ENCODE measurements at regions not wholly inside any gene's neighbourhood (a gene's known extent, or its start where the extent isn't known, plus 50 kb on each side); places are given as distances from the start of the nearest gene placed in this dataset.
"Not testable (repeated sequence)": the region's sequence is repeated elsewhere in the genome, so short reads cannot be mapped to it uniquely, and the experiment has no call there.

DNA sequence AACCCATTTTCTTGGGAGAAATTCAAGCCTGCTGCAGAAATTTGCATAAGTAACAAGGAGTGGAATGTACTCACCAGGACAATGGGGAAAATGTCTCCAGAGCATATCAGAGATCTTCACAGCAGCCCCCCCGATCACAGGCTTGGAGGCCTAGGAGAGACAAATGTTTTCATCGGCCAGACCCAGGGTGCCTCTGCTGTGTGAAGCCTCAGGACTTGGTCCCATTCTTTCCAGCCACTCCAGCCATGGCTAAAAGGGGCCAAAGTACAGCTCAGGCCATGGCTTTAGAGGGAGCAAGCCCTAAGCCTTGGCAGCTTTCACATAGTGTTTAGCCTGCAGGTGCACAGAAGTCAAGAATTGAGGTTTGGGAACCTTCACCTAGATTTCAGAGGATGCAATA, 1463.0 kb downstream of the HACE1 start:
- H3K4me1 ChIP-seq (ENCODE audit: control insufficient read depth in 2 of 2, insufficient read depth in 2 of 2, low read length in 1 of 2), result no peaks in the 10 kb centered on the region
- no peak overlapping the region for H3K4me3 ChIP-seq (ENCODE audit: low read depth in 1 of 2, low read length in 2 of 2)
- H3K27me3 ChIP-seq (ENCODE audit: control insufficient read depth in 1 of 2, insufficient read depth in 2 of 2, low read length in 2 of 2), result no peaks in the 10 kb centered on the region
- 84 to 97% methylated on average over 2 of the region's 2 CpGs for WGBS, 2 donors
- H3K27ac ChIP-seq (ENCODE audit: low read depth in 2 of 2, low read length in 1 of 2), result no peak overlapping the region
- no peaks in the 10 kb centered on the region for H3K36me3 ChIP-seq (ENCODE audit: control insufficient read depth in 2 of 2, insufficient read depth in 2 of 2, low read length in 1 of 2)
- no peaks in the 10 kb centered on the region for H3K9me3 ChIP-seq (ENCODE audit: control insufficient read depth in 2 of 2, insufficient read depth in 1 of 2, low read depth in 1 of 2, low read length in 1 of 2)

DNA sequence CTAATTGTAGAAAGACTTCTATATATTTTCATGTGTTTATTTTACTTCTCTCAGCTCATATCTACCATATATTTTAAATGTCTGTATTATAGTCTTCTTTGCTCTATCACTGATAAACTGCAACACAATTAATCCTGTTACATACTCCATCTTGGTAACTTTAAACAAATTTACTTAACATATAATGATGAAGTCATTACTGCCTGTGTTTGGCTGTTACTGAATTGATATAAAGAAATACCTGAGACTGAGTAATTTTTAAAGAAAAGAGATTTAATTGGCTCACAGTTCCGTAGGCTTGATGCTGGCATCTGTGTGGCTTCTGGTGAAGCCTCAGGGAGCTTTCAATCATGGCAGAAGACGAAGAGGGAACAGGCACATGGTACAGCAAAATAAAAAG, 1480.4 kb downstream of the HACE1 start:
- no peaks in the 10 kb centered on the region for H3K9me3 ChIP-seq (ENCODE audit: control insufficient read depth in 2 of 2, insufficient read depth in 1 of 2, low read depth in 1 of 2, low read length in 1 of 2)
- no peaks in the 10 kb centered on the region for H3K4me1 ChIP-seq (ENCODE audit: control insufficient read depth in 2 of 2, insufficient read depth in 2 of 2, low read length in 1 of 2)
- H3K27ac ChIP-seq (ENCODE audit: low read depth in 2 of 2, low read length in 1 of 2), result no peak overlapping the region
- H3K27me3 ChIP-seq (ENCODE audit: control insufficient read depth in 1 of 2, insufficient read depth in 2 of 2, low read length in 2 of 2), result no peaks in the 10 kb centered on the region
- no peaks in the 10 kb centered on the region for H3K36me3 ChIP-seq (ENCODE audit: control insufficient read depth in 2 of 2, insufficient read depth in 2 of 2, low read length in 1 of 2)
- 58 to 61% methylated on average over 2 of the region's 2 CpGs for WGBS, 2 donors
- H3K4me3 ChIP-seq (ENCODE audit: low read depth in 1 of 2, low read length in 2 of 2), result no peak overlapping the region

DNA sequence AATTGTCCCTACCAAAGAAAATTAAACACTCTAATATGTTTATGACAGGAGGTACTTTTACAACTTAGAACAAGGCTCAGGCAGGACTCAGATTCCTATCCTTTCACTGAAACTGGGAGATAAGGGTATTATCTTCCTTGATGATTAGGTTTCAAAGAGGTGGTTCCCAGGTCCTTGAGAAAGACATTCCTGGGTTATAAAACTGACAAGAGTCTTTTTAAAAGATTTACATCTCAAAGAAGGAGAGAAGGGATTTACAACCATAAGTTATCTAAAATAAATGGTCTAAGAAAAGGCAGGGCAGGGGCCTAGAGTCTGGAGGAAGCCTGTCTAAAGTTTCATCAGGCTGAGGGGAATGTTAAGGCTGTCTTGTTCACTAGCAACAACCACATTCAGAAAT, 1492.5 kb downstream of the HACE1 start:
- Histone ChIP-seq H3K27ac (ENCODE audit: low read depth in 2 of 2, low read length in 1 of 2) (no peak overlapping the region), H3K9me3 (ENCODE audit: control insufficient read depth in 2 of 2, insufficient read depth in 1 of 2, low read depth in 1 of 2, low read length in 1 of 2) (peaks cover 0 to 6% of the 10 kb centered on the region in 2 donors), H3K36me3 (ENCODE audit: control insufficient read depth in 2 of 2, insufficient read depth in 2 of 2, low read length in 1 of 2) (no peaks in the 10 kb centered on the region), H3K4me3 (ENCODE audit: low read depth in 1 of 2, low read length in 2 of 2) (no peak overlapping the region), H3K4me1 (ENCODE audit: control insufficient read depth in 2 of 2, insufficient read depth in 2 of 2, low read length in 1 of 2) (no peaks in the 10 kb centered on the region), H3K27me3 (ENCODE audit: control insufficient read depth in 1 of 2, insufficient read depth in 2 of 2, low read length in 2 of 2) (no peaks in the 10 kb centered on the region)

DNA sequence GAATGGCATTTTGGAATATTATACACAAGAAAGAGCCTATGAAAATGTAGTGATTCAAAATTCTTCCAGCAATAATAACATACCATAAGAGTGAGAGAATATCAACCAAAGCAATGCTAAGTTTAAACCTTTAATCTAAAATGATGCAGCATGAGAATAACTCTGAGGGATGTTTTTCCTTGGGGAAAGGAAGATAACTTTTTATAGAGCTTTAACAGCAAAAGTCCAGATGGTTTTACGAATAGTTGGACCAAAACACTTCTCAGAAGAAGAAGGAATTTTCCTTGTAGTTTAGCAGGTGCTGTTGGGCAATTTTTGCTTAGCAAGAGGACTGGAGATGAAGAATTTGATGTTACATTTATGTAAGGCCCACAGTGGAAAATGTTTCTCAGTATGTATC, 1503.2 kb downstream of the HACE1 start:
- Histone ChIP-seq H3K36me3 (ENCODE audit: control insufficient read depth in 2 of 2, insufficient read depth in 2 of 2, low read length in 1 of 2) (no peaks in the 10 kb centered on the region), H3K4me3 (ENCODE audit: low read depth in 1 of 2, low read length in 2 of 2) (no peak overlapping the region), H3K27ac (ENCODE audit: low read depth in 2 of 2, low read length in 1 of 2) (no peak overlapping the region), H3K9me3 (ENCODE audit: control insufficient read depth in 2 of 2, insufficient read depth in 1 of 2, low read depth in 1 of 2, low read length in 1 of 2) (peaks cover 4 to 7% of the 10 kb centered on the region in 2 donors), H3K27me3 (ENCODE audit: control insufficient read depth in 1 of 2, insufficient read depth in 2 of 2, low read length in 2 of 2) (no peaks in the 10 kb centered on the region), H3K4me1 (ENCODE audit: control insufficient read depth in 2 of 2, insufficient read depth in 2 of 2, low read length in 1 of 2) (no peaks in the 10 kb centered on the region)
- 53 to 71% methylated on average over 1 of the region's 1 CpG for WGBS, 2 donors

DNA sequence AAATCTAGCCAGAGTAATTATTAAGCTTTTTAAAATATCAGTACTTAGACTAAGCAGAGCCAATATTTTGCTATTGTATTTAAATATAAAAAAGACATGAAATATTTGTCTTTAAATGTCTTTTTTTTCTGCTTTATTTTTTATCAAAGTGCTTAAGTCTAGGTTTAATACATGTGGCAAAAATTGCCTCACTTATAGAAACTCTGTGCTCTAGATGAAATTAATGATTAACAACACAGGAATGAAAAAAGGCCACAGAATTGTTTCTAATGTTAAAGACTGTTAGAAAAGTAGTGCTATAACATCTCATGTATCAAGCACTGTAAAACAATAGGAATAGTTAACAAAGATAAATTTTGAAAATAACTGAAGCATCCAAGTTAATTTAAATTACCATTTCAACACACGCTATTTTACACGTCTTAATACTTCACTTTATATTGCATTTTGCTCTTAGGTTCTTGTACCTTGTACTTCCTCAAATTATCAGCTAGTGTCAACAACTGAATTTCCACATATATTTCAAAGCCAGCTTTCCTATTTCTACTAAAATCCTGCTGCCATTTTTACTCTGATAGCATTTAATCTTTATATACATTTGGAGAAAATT, 1515.1 kb downstream of the HACE1 start:
- Histone ChIP-seq H3K4me3 (ENCODE audit: low read depth in 1 of 2, low read length in 2 of 2) (no peak overlapping the region), H3K27ac (ENCODE audit: low read depth in 2 of 2, low read length in 1 of 2) (no peak overlapping the region), H3K36me3 (ENCODE audit: control insufficient read depth in 2 of 2, insufficient read depth in 2 of 2, low read length in 1 of 2) (no peaks in the 10 kb centered on the region), H3K4me1 (ENCODE audit: control insufficient read depth in 2 of 2, insufficient read depth in 2 of 2, low read length in 1 of 2) (no peaks in the 10 kb centered on the region), H3K9me3 (ENCODE audit: control insufficient read depth in 2 of 2, insufficient read depth in 1 of 2, low read depth in 1 of 2, low read length in 1 of 2) (peaks cover 0 to 2% of the 10 kb centered on the region in 2 donors), H3K27me3 (ENCODE audit: control insufficient read depth in 1 of 2, insufficient read depth in 2 of 2, low read length in 2 of 2) (no peaks in the 10 kb centered on the region)
- 69 to 87% methylated on average over 2 of the region's 2 CpGs for WGBS, 2 donors

DNA sequence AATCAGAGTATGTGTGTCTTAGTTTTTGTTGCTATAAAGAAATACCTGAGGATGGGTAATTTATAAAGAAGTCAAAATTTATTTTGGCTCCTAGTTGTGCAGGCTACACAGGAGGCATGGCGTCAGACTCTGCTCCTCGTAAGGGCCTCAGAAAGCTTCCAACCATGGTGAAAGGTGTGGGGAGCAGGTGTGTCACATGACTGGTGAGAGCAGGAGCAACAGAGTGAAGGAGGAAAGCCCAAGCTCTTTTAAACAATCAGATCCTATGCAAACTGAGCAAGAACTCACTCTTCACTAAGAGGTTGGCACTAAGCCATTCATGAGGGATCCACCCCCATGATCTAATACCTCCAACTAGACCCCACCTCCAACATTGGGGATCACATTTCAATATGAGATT, 1524.3 kb downstream of the HACE1 start:
- Histone ChIP-seq H3K36me3 (ENCODE audit: control insufficient read depth in 2 of 2, insufficient read depth in 2 of 2, low read length in 1 of 2) (no peaks in the 10 kb centered on the region), H3K27me3 (ENCODE audit: control insufficient read depth in 1 of 2, insufficient read depth in 2 of 2, low read length in 2 of 2) (no peaks in the 10 kb centered on the region), H3K27ac (ENCODE audit: low read depth in 2 of 2, low read length in 1 of 2) (no peak overlapping the region), H3K9me3 (ENCODE audit: control insufficient read depth in 2 of 2, insufficient read depth in 1 of 2, low read depth in 1 of 2, low read length in 1 of 2) (peaks cover 0 to 3% of the 10 kb centered on the region in 2 donors), H3K4me1 (ENCODE audit: control insufficient read depth in 2 of 2, insufficient read depth in 2 of 2, low read length in 1 of 2) (no peaks in the 10 kb centered on the region), H3K4me3 (ENCODE audit: low read depth in 1 of 2, low read length in 2 of 2) (no peak overlapping the region)
- WGBS, 2 donors, result 66 to 70% methylated on average over 2 of the region's 2 CpGs

DNA sequence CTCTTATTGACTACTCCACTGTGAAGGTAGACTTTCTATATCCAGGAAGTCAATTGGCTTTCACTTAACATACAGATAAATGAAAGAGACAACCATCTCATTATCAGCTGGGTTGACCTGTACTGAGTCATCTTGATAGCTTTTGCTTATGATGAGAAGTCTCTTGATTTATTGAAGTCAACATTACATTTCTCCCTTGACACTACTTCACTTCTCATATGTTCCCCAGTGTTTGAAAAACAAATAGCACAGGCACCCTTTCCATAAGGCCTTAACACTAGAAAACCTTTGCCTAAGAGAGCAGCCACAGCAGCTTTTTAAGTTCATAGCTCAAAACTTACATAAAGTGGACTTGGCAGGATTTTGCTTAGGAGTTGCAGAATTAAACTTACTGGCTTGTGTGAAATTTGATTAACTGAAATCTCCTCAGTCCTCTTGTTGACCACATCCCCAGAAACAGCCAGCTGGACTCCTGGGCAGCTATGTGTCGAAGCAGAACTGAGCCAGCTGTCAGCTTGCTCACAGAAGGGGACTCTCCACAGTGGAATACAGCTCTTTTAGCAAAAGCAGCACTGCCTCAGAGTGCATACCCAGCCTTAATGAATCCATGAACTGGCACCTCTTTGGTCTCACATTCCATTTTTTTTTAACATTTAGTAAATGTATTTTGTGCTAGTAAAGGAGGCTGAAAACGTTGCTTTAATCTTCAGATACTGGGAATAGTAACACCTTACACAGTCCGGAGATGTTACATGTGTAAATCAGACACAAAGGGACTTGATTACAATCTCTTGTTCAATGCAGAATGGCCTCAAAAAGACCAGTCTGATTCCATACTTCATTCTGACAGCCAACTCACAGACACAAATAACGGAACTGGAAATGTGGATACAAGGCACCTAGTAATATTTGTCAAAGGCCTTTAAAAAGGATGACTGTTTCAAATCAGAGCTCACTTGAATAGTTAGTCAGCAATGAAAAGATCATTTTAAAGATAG, 1532.7 kb downstream of the HACE1 start:
- H3K27ac ChIP-seq (ENCODE audit: low read depth in 2 of 2, low read length in 1 of 2), result no peak overlapping the region
- no peak overlapping the region for H3K4me3 ChIP-seq (ENCODE audit: low read depth in 1 of 2, low read length in 2 of 2)
- WGBS, 2 donors, result 32 to 47% methylated on average over 4 of the region's 4 CpGs
- H3K4me1 ChIP-seq (ENCODE audit: control insufficient read depth in 2 of 2, insufficient read depth in 2 of 2, low read length in 1 of 2), result no peaks in the 10 kb centered on the region
- peaks cover 0 to under 1% of the 10 kb centered on the region in 2 donors for H3K9me3 ChIP-seq (ENCODE audit: control insufficient read depth in 2 of 2, insufficient read depth in 1 of 2, low read depth in 1 of 2, low read length in 1 of 2)
- H3K36me3 ChIP-seq (ENCODE audit: control insufficient read depth in 2 of 2, insufficient read depth in 2 of 2, low read length in 1 of 2), result no peaks in the 10 kb centered on the region
- no peaks in the 10 kb centered on the region for H3K27me3 ChIP-seq (ENCODE audit: control insufficient read depth in 1 of 2, insufficient read depth in 2 of 2, low read length in 2 of 2)

DNA sequence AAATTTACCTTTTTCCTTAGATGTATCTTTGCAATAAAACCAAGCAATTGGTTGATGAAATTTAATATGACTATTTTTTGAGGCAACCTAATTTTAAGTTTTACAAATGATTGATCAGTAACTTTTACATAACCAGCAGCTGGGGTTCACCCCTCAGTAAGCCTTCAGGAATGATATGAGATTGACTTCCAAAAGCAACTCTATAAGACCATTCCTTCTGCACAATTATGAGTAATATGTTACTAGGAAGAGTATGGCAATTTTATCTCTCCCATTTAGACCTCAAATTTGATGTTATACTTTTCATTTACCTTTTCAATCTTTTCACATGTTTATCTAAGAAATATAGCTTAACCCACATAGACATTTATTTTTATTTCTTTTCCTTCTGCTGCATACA, 1546.3 kb downstream of the HACE1 start:
- no peak overlapping the region for H3K27ac ChIP-seq (ENCODE audit: low read depth in 2 of 2, low read length in 1 of 2)
- H3K4me3 ChIP-seq (ENCODE audit: low read depth in 1 of 2, low read length in 2 of 2), result no peak overlapping the region
- no peaks in the 10 kb centered on the region for H3K27me3 ChIP-seq (ENCODE audit: control insufficient read depth in 1 of 2, insufficient read depth in 2 of 2, low read length in 2 of 2)
- H3K4me1 ChIP-seq (ENCODE audit: control insufficient read depth in 2 of 2, insufficient read depth in 2 of 2, low read length in 1 of 2), result no peaks in the 10 kb centered on the region
- no peaks in the 10 kb centered on the region for H3K36me3 ChIP-seq (ENCODE audit: control insufficient read depth in 2 of 2, insufficient read depth in 2 of 2, low read length in 1 of 2)
- H3K9me3 ChIP-seq (ENCODE audit: control insufficient read depth in 2 of 2, insufficient read depth in 1 of 2, low read depth in 1 of 2, low read length in 1 of 2), result no peaks in the 10 kb centered on the region

DNA sequence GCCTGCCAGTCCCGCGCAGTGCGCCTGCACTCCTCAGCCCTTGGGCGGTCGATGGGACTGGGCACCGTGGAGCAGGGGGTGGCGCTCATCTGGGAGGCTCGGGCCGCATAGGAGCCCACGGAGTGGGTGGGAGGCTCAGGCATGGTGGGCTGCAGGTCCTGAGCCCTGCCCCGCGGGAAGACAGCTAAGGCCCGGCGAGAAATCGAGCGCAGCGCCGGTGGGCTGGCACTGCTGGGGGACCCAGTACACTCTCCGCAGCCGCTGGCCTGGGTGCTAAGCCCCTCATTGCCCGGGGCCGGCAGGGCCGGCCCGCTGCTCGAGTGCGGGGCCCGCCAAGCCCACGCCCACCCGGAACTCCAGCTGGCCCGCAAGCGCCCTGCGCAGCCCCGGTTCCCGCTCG, 1565.3 kb downstream of the HACE1 start:
- H3K9me3 ChIP-seq (ENCODE audit: control insufficient read depth in 2 of 2, insufficient read depth in 1 of 2, low read depth in 1 of 2, low read length in 1 of 2); H3K27ac ChIP-seq (ENCODE audit: low read depth in 2 of 2, low read length in 1 of 2); H3K4me3 ChIP-seq (ENCODE audit: low read depth in 1 of 2, low read length in 2 of 2); H3K4me1 ChIP-seq (ENCODE audit: control insufficient read depth in 2 of 2, insufficient read depth in 2 of 2, low read length in 1 of 2); H3K27me3 ChIP-seq (ENCODE audit: control insufficient read depth in 1 of 2, insufficient read depth in 2 of 2, low read length in 2 of 2); H3K36me3 ChIP-seq (ENCODE audit: control insufficient read depth in 2 of 2, insufficient read depth in 2 of 2, low read length in 1 of 2): not testable (repeated sequence)
- WGBS, 2 donors, result 97 to 98% methylated on average over 22 to 35 of the region's 35 CpGs

DNA sequence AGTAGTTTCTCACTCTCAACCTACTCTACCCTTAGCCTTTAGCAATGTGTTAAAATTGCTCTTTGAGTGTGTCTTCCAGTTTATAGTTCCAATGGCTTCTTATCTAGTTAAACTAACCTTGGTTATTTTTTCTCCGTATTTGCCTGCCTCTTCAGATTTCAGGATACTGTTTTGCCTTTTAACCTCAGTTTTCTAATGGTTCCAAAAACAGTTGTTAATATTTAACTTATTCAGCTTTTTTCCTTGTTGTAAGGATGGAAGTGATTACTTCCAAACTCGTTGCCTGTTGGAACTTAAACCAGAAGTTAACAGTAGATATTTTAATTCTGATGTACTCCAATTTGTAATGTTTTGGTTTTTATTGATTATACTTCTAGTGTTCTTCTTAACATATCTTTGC, 1574.9 kb downstream of the HACE1 start:
- no peaks in the 10 kb centered on the region for H3K27me3 ChIP-seq (ENCODE audit: control insufficient read depth in 1 of 2, insufficient read depth in 2 of 2, low read length in 2 of 2)
- H3K9me3 ChIP-seq (ENCODE audit: control insufficient read depth in 2 of 2, insufficient read depth in 1 of 2, low read depth in 1 of 2, low read length in 1 of 2), result peaks cover 0 to 2% of the 10 kb centered on the region in 2 donors
- no peak overlapping the region for H3K4me3 ChIP-seq (ENCODE audit: low read depth in 1 of 2, low read length in 2 of 2)
- no peaks in the 10 kb centered on the region for H3K4me1 ChIP-seq (ENCODE audit: control insufficient read depth in 2 of 2, insufficient read depth in 2 of 2, low read length in 1 of 2)
- H3K36me3 ChIP-seq (ENCODE audit: control insufficient read depth in 2 of 2, insufficient read depth in 2 of 2, low read length in 1 of 2), result no peaks in the 10 kb centered on the region
- WGBS, 2 donors, result 33 to 38% methylated on average over 2 of the region's 2 CpGs
- no peak overlapping the region for H3K27ac ChIP-seq (ENCODE audit: low read depth in 2 of 2, low read length in 1 of 2)
